Upper lobe of left lung (tissue), 6 donors: ENCODE measurements at regions not wholly inside any gene's neighbourhood (a gene's known extent, or its start where the extent isn't known, plus 50 kb on each side); places are given as distances from the start of the nearest gene placed in this dataset.
A peak's percentile ranks its signal among the peaks of the same experiment; 100 is the strongest.

Source experiments
- ATAC-seq, 2 donors: fragments of 200-7000 bp; cut with Tn5 transposase; one replicate each; pipeline ENCODE4 v1.9.1; 2022; ENCODE audit warnings: mild to moderate bottlenecking in 2 of 2, moderate library complexity in 2 of 2; ENCODE audit not compliant: low FRiP score in 2 of 2
- DNase-seq, 2 donors: peaks; one replicate each; pipeline ENCODE4 v3.0.0-alpha.2; 2019 to 2020
- H3K27ac ChIP-seq, 4 donors: fragments of 200-600 bp; sonication (generic); one replicate each; pipeline ENCODE4 v1.5.1; 2016 to 2019
- H3K27me3 ChIP-seq, 4 donors: fragments of 200-600 bp; sonication (generic); one replicate each; pipeline ENCODE4 v1.5.1; 2017 to 2019
- H3K36me3 ChIP-seq, 4 donors: fragments of 200-600 bp; sonication (generic); one replicate each; pipeline ENCODE4 v1.5.1; 2016 to 2019
- H3K4me1 ChIP-seq, 4 donors: fragments of 200-600 bp; sonication (generic); one replicate each; pipeline ENCODE4 v1.5.1; 2018 to 2019
- H3K4me3 ChIP-seq, 4 donors: fragments of 200-600 bp; sonication (generic); one replicate each; pipeline ENCODE4 v1.5.1; 2017 to 2019; ENCODE audit warnings: mild to moderate bottlenecking in 2 of 4, moderate library complexity in 1 of 4
- H3K9me3 ChIP-seq, 4 donors: fragments of 200-600 bp; sonication (generic); one replicate each; pipeline ENCODE4 v1.5.1; 2018 to 2019
- EP300 ChIP-seq, 4 donors: sonication (generic); formaldehyde crosslinking; IDR thresholded peaks; one replicate each; pipeline ENCODE4 v1.5.1; 2017; ENCODE audit warnings: antibody characterized with exemption in 4 of 4, control low read depth in 2 of 4
- POLR2A ChIP-seq, 4 donors: fragments of 450-650 bp; IDR thresholded peaks; one replicate each; pipeline ENCODE4 v1.5.1; 2016 to 2017; ENCODE audit warnings: antibody characterized with exemption in 4 of 4, mild to moderate bottlenecking in 2 of 4
- POLR2AphosphoS5 ChIP-seq, 2 donors: sonication (generic); formaldehyde crosslinking; IDR thresholded peaks; one replicate each; pipeline ENCODE4 v1.5.1; 2017; ENCODE audit warnings: antibody characterized with exemption in 2 of 2
- WGBS, 2 donors: methylation state at CpG; one replicate each; pipeline ENCODE4 v1.1.5; 2017 to 2018; 5-methylcytosine and 5-hydroxymethylcytosine counted together
- TF ChIP-seq, protein P1 (sequence below), 6 experiments: fragments of 450-650 bp in 4 of 6; fragments of 200-600 bp in 2 of 6; sonication (generic) in 2 of 6; IDR thresholded peaks; one replicate each; pipeline ENCODE4 v1.5.1; 2016 to 2019; ENCODE audit warnings: antibody characterized with exemption in 6 of 6
- donor health status: DM: no; HTN: no; CAD: no; lungs with moderate emphysema.
- donor health status: DM: no; HTN: yes; CAD: no; lungs with severe emphysema.

GRCh38 chr7:42730586-42730985, 181.3 kb downstream of the C7orf25 start:
- Histone ChIP-seq H3K36me3 (no peaks in the 10 kb centered on the region), H3K9me3 (no peaks in the 10 kb centered on the region), H3K4me3 (no peak overlapping the region), H3K27ac (no peak overlapping the region), H3K4me1 (no peaks in the 10 kb centered on the region), H3K27me3 (no peaks in the 10 kb centered on the region)
- no peak for ATAC-seq
- 64 to 70% methylated on average over 1 of the region's 1 CpG for WGBS, 2 donors
- DNase-seq = no peak
- TF ChIP-seq, protein P1, sequence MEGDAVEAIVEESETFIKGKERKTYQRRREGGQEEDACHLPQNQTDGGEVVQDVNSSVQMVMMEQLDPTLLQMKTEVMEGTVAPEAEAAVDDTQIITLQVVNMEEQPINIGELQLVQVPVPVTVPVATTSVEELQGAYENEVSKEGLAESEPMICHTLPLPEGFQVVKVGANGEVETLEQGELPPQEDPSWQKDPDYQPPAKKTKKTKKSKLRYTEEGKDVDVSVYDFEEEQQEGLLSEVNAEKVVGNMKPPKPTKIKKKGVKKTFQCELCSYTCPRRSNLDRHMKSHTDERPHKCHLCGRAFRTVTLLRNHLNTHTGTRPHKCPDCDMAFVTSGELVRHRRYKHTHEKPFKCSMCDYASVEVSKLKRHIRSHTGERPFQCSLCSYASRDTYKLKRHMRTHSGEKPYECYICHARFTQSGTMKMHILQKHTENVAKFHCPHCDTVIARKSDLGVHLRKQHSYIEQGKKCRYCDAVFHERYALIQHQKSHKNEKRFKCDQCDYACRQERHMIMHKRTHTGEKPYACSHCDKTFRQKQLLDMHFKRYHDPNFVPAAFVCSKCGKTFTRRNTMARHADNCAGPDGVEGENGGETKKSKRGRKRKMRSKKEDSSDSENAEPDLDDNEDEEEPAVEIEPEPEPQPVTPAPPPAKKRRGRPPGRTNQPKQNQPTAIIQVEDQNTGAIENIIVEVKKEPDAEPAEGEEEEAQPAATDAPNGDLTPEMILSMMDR (IDR thresholded peaks at IDR 0.05) = no peak
- no peak for TF ChIP-seq POLR2A (IDR thresholded peaks at IDR 0.05)
- no peak for TF ChIP-seq POLR2AphosphoS5 (IDR thresholded peaks at IDR 0.05)
- TF ChIP-seq EP300 (IDR thresholded peaks at IDR 0.05) = no peak

DNA sequence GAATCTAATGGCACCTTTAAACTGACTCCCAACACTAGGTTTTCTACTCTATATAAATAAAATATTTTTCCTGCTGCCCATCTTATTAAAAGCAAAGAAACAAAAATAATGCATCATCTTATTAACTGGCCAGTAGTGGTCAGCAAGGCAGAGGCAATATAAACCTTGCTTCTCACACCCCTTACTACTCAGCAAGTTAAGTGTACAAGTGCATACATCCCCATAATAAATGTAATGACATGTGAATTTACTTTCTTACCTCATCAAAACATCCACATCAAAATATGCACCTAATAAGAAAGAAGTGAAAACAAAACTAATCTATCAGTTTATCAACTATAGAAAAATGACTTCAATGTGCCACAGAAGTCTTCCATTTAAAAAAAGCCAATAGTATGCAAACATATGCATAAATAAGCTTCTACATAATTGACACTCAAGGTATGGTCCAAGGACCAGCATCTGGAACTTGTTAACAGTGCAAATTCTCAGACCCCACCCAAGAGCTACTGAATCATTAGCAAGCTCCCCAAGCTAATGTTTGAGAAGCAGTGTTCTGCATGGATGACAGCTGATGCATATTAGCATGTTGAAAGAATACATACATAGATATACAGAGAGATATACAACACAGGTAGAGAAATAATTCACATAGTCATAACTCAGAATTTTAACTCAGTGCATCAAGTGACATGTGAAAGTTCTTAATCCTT, 182.7 kb downstream of the C7orf25 start:
- DNase-seq = no peak
- H3K36me3 ChIP-seq = no peaks in the 10 kb centered on the region
- no peak for ATAC-seq
- H3K27ac ChIP-seq = no peak overlapping the region
- TF ChIP-seq POLR2A (IDR thresholded peaks at IDR 0.05) = no peak
- TF ChIP-seq, protein P1 (IDR thresholded peaks at IDR 0.05) = no peak
- TF ChIP-seq POLR2AphosphoS5 (IDR thresholded peaks at IDR 0.05) = no peak
- no peak for TF ChIP-seq EP300 (IDR thresholded peaks at IDR 0.05)
- no peaks in the 10 kb centered on the region for H3K4me1 ChIP-seq
- no peaks in the 10 kb centered on the region for H3K9me3 ChIP-seq
- no peak overlapping the region for H3K4me3 ChIP-seq
- no peaks in the 10 kb centered on the region for H3K27me3 ChIP-seq

DNA sequence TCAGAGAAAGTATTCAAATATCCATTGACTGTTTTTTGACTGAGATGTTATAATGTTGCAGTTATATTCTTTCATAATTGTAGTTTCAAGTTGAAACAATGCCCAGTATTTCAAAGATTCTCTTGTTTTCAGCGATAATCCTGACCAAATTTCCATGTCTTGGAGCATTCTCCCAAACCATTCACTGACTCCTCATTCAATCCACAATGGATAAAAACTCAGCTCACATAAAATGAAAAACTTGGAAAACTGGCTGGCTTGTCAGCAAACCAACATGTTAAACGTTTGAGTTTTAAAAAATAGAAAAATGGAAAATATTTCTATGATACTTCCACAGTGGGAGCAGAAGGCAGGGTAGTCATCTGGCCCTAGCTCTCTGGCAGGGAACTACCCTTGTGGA, 184.4 kb downstream of the C7orf25 start:
- DNase-seq (no peak), ATAC-seq (no peak)
- no peaks in the 10 kb centered on the region for H3K36me3 ChIP-seq
- WGBS, 2 donors = 35 to 56% methylated on average over 2 of the region's 2 CpGs
- no peaks in the 10 kb centered on the region for H3K4me1 ChIP-seq
- no peaks in the 10 kb centered on the region for H3K27me3 ChIP-seq
- no peak overlapping the region for H3K4me3 ChIP-seq
- TF ChIP-seq POLR2A (IDR thresholded peaks at IDR 0.05) (no peak), EP300 (IDR thresholded peaks at IDR 0.05) (no peak), POLR2AphosphoS5 (IDR thresholded peaks at IDR 0.05) (no peak)
- TF ChIP-seq, protein P1 (IDR thresholded peaks at IDR 0.05) = no peak
- no peaks in the 10 kb centered on the region for H3K9me3 ChIP-seq
- H3K27ac ChIP-seq = no peak overlapping the region

GRCh38 chr7:42726066-42726785, 185.6 kb downstream of the C7orf25 start:
- H3K27me3 ChIP-seq = no peaks in the 10 kb centered on the region
- no peaks in the 10 kb centered on the region for H3K36me3 ChIP-seq
- no peaks in the 10 kb centered on the region for H3K9me3 ChIP-seq
- ATAC-seq (peak in 1 of 2 donors; percentile 71), DNase-seq (no peak)
- no peak overlapping the region for H3K27ac ChIP-seq
- TF ChIP-seq POLR2A (IDR thresholded peaks at IDR 0.05) = no peak
- TF ChIP-seq, protein P1 (IDR thresholded peaks at IDR 0.05) = no peak
- no peak for TF ChIP-seq POLR2AphosphoS5 (IDR thresholded peaks at IDR 0.05)
- no peak for TF ChIP-seq EP300 (IDR thresholded peaks at IDR 0.05)
- H3K4me3 ChIP-seq = no peak overlapping the region
- 85 to 88% methylated on average over 7 of the region's 7 CpGs for WGBS, 2 donors
- H3K4me1 ChIP-seq = no peaks in the 10 kb centered on the region
